ENCODE measurements at regions not wholly inside any gene's neighbourhood (a gene's known extent, or its start where the extent isn't known, plus 50 kb on each side); places are given as distances from the start of the nearest gene placed in this dataset.

- peaks cover 0 to 3% (median 0%) of the 10 kb centered on the region in 4 experiments; a peak in 1 of 7 replicates for H3K27me3 ChIP-seq (replicated peaks in 1 of 4; ENCODE audit: control insufficient read depth in 3 of 4, extremely low read depth in 1 of 4, insufficient read depth in 3 of 4, low read length in 3 of 4)
- H3K4me1 ChIP-seq (replicated peaks in 1 of 4; ENCODE audit: control insufficient read depth in 3 of 4, insufficient read depth in 4 of 4, low read length in 3 of 4): peaks cover 0 to 4% (median 0%) of the 10 kb centered on the region in 4 experiments; a peak in 3 of 7 replicates
- H3K9ac ChIP-seq (replicated peaks in 1 of 4; ENCODE audit: extremely low read depth in 1 of 4, low read depth in 3 of 4, low read length in 3 of 4): no peak overlapping the region
- H4K20me1 ChIP-seq (replicated peaks in 1 of 2; ENCODE audit: control insufficient read depth in 1 of 2, insufficient read depth in 2 of 2, low read length in 2 of 2): no peaks in the 10 kb centered on the region
- no peak overlapping the region for H4K91ac ChIP-seq (replicated peaks; ENCODE audit: insufficient read length, low read length)
- H3K4me3 ChIP-seq (ENCODE audit: extremely low read depth in 1 of 4, insufficient read depth in 2 of 4, low read depth in 3 of 4, low read length in 4 of 4): no peak overlapping the region
- peaks cover 0 to 3% of the 10 kb centered on the region in 2 experiments; a peak in 1 of 4 replicates for H3K9me3 ChIP-seq (ENCODE audit: insufficient read depth in 2 of 2, low read depth in 1 of 2, low read length in 1 of 2)
- 0 out of 2 replicates have a peak overlapping the region, but pooled peaks have one; percentile 0 for H2BK15ac ChIP-seq (ENCODE audit: low read length)
- no peak overlapping the region for H2BK12ac ChIP-seq (ENCODE audit: low read depth, low read length)
- H4K8ac ChIP-seq (ENCODE audit: extremely low read depth, insufficient read depth, low read length): no peak overlapping the region
- H3K56ac ChIP-seq (replicated peaks; ENCODE audit: insufficient read length, low read depth, low read length): no peak overlapping the region
- no peak overlapping the region for H2BK120ac ChIP-seq (replicated peaks; ENCODE audit: low read depth, low read length)
- CTCF ChIA-PET (ENCODE audit: partially characterized antibody): interaction anchor here (0.6 to 2.8 kb wide), 8 partner anchors 10 to 277 kb away, joined by 3 to 18 read pairs (median 4); no protein-coding TSS in a partner anchor
- POLR2A ChIA-PET (ENCODE audit: partially characterized antibody): interaction anchor here (0.5 to 1.2 kb wide), 3 partner anchors 157 to 232 kb away, joined by 3 read pairs; no protein-coding TSS in a partner anchor
- no peak overlapping the region for H2BK20ac ChIP-seq (ENCODE audit: low read length)
- H3K18ac ChIP-seq (ENCODE audit: extremely low read depth, low read length): no peak overlapping the region
- no peaks in the 10 kb centered on the region for H3K79me2 ChIP-seq (ENCODE audit: control insufficient read depth in 1 of 2, insufficient read depth in 2 of 2, low read length in 2 of 2)
- DNase-seq (ENCODE audit: low read depth in 1 of 2, low spot score in 2 of 2): no peak
- no peaks in the 10 kb centered on the region for H3K36me3 ChIP-seq (ENCODE audit: control insufficient read depth in 2 of 4, insufficient read depth in 4 of 4, low read length in 3 of 4)
- H2AFZ ChIP-seq (ENCODE audit: low read length): no peak overlapping the region
- no peak overlapping the region for H3K27ac ChIP-seq (ENCODE audit: low read depth, low read length)
- H3K4me2 ChIP-seq (ENCODE audit: insufficient read depth in 1 of 2, low read depth in 2 of 2, low read length in 2 of 2): no peak overlapping the region
- no peak overlapping the region for H2BK5ac ChIP-seq (ENCODE audit: low read depth, low read length)
- no peak overlapping the region for H3K4ac ChIP-seq (replicated peaks; ENCODE audit: insufficient read length, low read depth, low read length)
- H3K23me2 ChIP-seq (ENCODE audit: low read depth, low read length): no peaks in the 10 kb centered on the region
- H3K14ac ChIP-seq (ENCODE audit: insufficient read length): no peak overlapping the region
- H4K5ac ChIP-seq (ENCODE audit: insufficient read length, low read depth, low read length): no peak overlapping the region
- no peak for FAIRE-seq
- no peak overlapping the region for H2AK5ac ChIP-seq (ENCODE audit: low read depth, low read length)
- no peak overlapping the region for H3K23ac ChIP-seq (ENCODE audit: insufficient read length)
- 0 out of 2 replicates have a peak, but pooled peaks cover 3% of the 10 kb centered on the region for H3K79me1 ChIP-seq (ENCODE audit: low read depth, low read length)
- 94% methylated on average over 1 of the region's 1 CpG; no CpG with 5 or more reads in 1 of the 2 experiments for WGBS, 2 experiments (ENCODE audit: extremely low coverage in 1 of 2, insufficient coverage in 1 of 2, insufficient read length in 1 of 2, insufficient replicate concordance in 2 of 2, low coverage in 1 of 2, low lambda C conversion rate in 2 of 2, missing lambda C conversion rate in 1 of 2)
- TF ChIP-seq KDM4A (IDR thresholded peaks at IDR 0.05; ENCODE audit: low read depth, low read length, severe bottlenecking): no peak
- no peak for TF ChIP-seq RNF2 (IDR thresholded peaks at IDR 0.05; ENCODE audit: borderline replicate concordance, low read depth, low read length, missing control alignments, poor library complexity, severe bottlenecking)
Observed at GRCh38 chr2:64318476-64318748, 135.6 kb upstream of the LGALSL start.

Data from H1 (cell line).